ENCODE measurements at regions not wholly inside any gene's neighbourhood (a gene's known extent, or its start where the extent isn't known, plus 50 kb on each side); places are given as distances from the start of the nearest gene placed in this dataset.

GRCh38 chr19:32181216-32181920 is 164.0 kb upstream of the ZNF507 start:
- no peak overlapping the region for H3K4me3 ChIP-seq (ENCODE audit: insufficient read depth, low read depth, low read length)
- H3K4me1 ChIP-seq (ENCODE audit: control insufficient read depth, insufficient read depth, low read length), result no peaks in the 10 kb centered on the region
- no peak overlapping the region for H2AK9ac ChIP-seq (replicated peaks; ENCODE audit: low read depth, low read length, poor library complexity)
- H3K9ac ChIP-seq (ENCODE audit: low read depth, low read length), result no peak overlapping the region
- no peak overlapping the region for H4K5ac ChIP-seq (ENCODE audit: low read depth, low read length)
- no peak for DNase-seq
- H2AK5ac ChIP-seq (ENCODE audit: low read depth, low read length), result no peak overlapping the region
- no peak for ATAC-seq (ENCODE audit: low read depth)
- H2BK20ac ChIP-seq (ENCODE audit: low read depth, low read length), result no peak overlapping the region
- dilution Hi-C loops (cut with HindIII; ENCODE audit: low sequenced_read_pairs, unreplicated experiment), result no loop called here
- H4K20me1 ChIP-seq (ENCODE audit: insufficient read depth, low read length), result no peaks in the 10 kb centered on the region
- H3K14ac ChIP-seq (replicated peaks; ENCODE audit: low read depth, low read length), result no peak overlapping the region
- WGBS, 2 experiments (ENCODE audit: extremely low coverage in 2 of 2, insufficient read length in 1 of 2), result 70% methylated on average over 4 of the region's 13 CpGs; no CpG with 5 or more reads in 1 of the 2 experiments
- no peak overlapping the region for H3K4me2 ChIP-seq (ENCODE audit: low read depth, low read length)
- H3K56ac ChIP-seq (ENCODE audit: extremely low read depth, insufficient read depth, low read length), result no peak overlapping the region
- H2BK15ac ChIP-seq (ENCODE audit: low read depth, low read length), result no peak overlapping the region
- intact Hi-C loops (cut with micrococcal nuclease), result no loop called here
- TF ChIP-seq SMC3 (IDR thresholded peaks at IDR 0.05; ENCODE audit: low read depth, low read length), result no peak
- TF ChIP-seq USF2 (IDR thresholded peaks at IDR 0.05; ENCODE audit: low read depth, low read length), result no peak
- no peak for TF ChIP-seq FOS (IDR thresholded peaks at IDR 0.05; ENCODE audit: low read depth, low read length)
- no peak for TF ChIP-seq BHLHE40 (IDR thresholded peaks at IDR 0.05; ENCODE audit: low read depth, low read length)
- TF ChIP-seq POLR2A (IDR thresholded peaks at IDR 0.05; ENCODE audit: low read depth, low read length), result no peak
- no peak for TF ChIP-seq CHD1 (IDR thresholded peaks at IDR 0.05; ENCODE audit: low read depth, low read length)
- TF ChIP-seq, protein P1, sequence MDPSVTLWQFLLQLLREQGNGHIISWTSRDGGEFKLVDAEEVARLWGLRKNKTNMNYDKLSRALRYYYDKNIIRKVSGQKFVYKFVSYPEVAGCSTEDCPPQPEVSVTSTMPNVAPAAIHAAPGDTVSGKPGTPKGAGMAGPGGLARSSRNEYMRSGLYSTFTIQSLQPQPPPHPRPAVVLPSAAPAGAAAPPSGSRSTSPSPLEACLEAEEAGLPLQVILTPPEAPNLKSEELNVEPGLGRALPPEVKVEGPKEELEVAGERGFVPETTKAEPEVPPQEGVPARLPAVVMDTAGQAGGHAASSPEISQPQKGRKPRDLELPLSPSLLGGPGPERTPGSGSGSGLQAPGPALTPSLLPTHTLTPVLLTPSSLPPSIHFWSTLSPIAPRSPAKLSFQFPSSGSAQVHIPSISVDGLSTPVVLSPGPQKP (IDR thresholded peaks at IDR 0.05; ENCODE audit: borderline replicate concordance, low read depth, low read length), result no peak
- TF ChIP-seq, protein P2, sequence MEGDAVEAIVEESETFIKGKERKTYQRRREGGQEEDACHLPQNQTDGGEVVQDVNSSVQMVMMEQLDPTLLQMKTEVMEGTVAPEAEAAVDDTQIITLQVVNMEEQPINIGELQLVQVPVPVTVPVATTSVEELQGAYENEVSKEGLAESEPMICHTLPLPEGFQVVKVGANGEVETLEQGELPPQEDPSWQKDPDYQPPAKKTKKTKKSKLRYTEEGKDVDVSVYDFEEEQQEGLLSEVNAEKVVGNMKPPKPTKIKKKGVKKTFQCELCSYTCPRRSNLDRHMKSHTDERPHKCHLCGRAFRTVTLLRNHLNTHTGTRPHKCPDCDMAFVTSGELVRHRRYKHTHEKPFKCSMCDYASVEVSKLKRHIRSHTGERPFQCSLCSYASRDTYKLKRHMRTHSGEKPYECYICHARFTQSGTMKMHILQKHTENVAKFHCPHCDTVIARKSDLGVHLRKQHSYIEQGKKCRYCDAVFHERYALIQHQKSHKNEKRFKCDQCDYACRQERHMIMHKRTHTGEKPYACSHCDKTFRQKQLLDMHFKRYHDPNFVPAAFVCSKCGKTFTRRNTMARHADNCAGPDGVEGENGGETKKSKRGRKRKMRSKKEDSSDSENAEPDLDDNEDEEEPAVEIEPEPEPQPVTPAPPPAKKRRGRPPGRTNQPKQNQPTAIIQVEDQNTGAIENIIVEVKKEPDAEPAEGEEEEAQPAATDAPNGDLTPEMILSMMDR (conservative IDR thresholded peaks at IDR 0.05; ENCODE audit: low read depth, low read length), result no peak
- no peak for TF ChIP-seq MXI1 (IDR thresholded peaks at IDR 0.05; ENCODE audit: borderline replicate concordance, low read depth, low read length)
- no peak for TF ChIP-seq RFX5 (IDR thresholded peaks at IDR 0.05; ENCODE audit: low read depth, low read length)
- no peak for TF ChIP-seq MAFK (IDR thresholded peaks at IDR 0.05; ENCODE audit: low read depth, low read length)
- no peak for TF ChIP-seq RAD21 (IDR thresholded peaks at IDR 0.05; ENCODE audit: low read length)
- no peak for TF ChIP-seq MAZ (IDR thresholded peaks at IDR 0.05; ENCODE audit: borderline replicate concordance, low read depth, low read length)
- no peak for TF ChIP-seq RCOR1 (IDR thresholded peaks at IDR 0.05; ENCODE audit: insufficient replicate concordance, low read length)
- TF ChIP-seq NFE2L2 (IDR thresholded peaks at IDR 0.05; ENCODE audit: low read depth, low read length), result no peak
- TF ChIP-seq CEBPB (IDR thresholded peaks at IDR 0.05; ENCODE audit: low read depth, low read length), result no peak
- H3K79me1 ChIP-seq (ENCODE audit: low read depth in 1 of 2, low read length in 2 of 2), result no peaks in the 10 kb centered on the region
- no peak overlapping the region for H4K8ac ChIP-seq (ENCODE audit: low read depth in 2 of 2, low read length in 2 of 2)
- in situ Hi-C loops (cut with MboI; ENCODE audit: low sequenced_read_pairs), result no loop called here
- no peak overlapping the region for H3K27ac ChIP-seq (ENCODE audit: insufficient read depth, low read length)
- H3K36me3 ChIP-seq (ENCODE audit: control insufficient read depth, insufficient read depth, low read length), result no peaks in the 10 kb centered on the region
- H3K18ac ChIP-seq (ENCODE audit: low read depth, low read length), result no peak overlapping the region
- no peak overlapping the region for H4K91ac ChIP-seq (ENCODE audit: insufficient read depth, low read depth, low read length)
- H3K9me1 ChIP-seq (ENCODE audit: insufficient read depth, low read length), result no peaks in the 10 kb centered on the region
- ChIA-PET CTCF (no interaction called here), POLR2A (ENCODE audit: unreplicated experiment) (no interaction called here)
- H2AFZ ChIP-seq (replicated peaks; ENCODE audit: low read length, poor library complexity), result no peak overlapping the region
- no peaks in the 10 kb centered on the region for H3K27me3 ChIP-seq (ENCODE audit: control insufficient read depth, insufficient read depth, low read length)
- no peak overlapping the region for H2BK120ac ChIP-seq (ENCODE audit: low read depth, low read length)
- H3K9me3 ChIP-seq (ENCODE audit: control insufficient read depth, insufficient read depth, low read length), result peaks cover 2% of the 10 kb centered on the region; the same call in 1 of the 2 replicates
- no peak overlapping the region for H2BK5ac ChIP-seq (ENCODE audit: low read depth, low read length, poor library complexity, severe bottlenecking)
- no peak overlapping the region for H3K4ac ChIP-seq (ENCODE audit: low read depth, low read length)
- no peak overlapping the region for H3K23ac ChIP-seq (ENCODE audit: low read depth, low read length)
- BruUV-seq (replicated peaks), result no TSS peak

Measured in IMR-90 (cell line).